NCI-H69 (cell line): ENCODE measurements at regions not wholly inside any gene's neighbourhood (a gene's known extent, or its start where the extent isn't known, plus 50 kb on each side); places are given as distances from the start of the nearest gene placed in this dataset.
"Not testable (repeated sequence)": the region's sequence is repeated elsewhere in the genome, so short reads cannot be mapped to it uniquely, and the experiment has no call there.

Source experiments
- DNase-seq: peaks from one replicate; lab custom pipeline; 2025; lab: John Stamatoyannopoulos, UW

GRCh38 chr20:11173916-11174315 lies 500.1 kb upstream of the JAG1 start:
- DNase-seq = no peak

- DNase-seq = no peak
Measured at GRCh38 chr20:11174861-11175260, 501.1 kb upstream of the JAG1 start.

GRCh38 chr20:11176431-11176830 lies 502.6 kb upstream of the JAG1 start:
- DNase-seq = no peak

- no peak for DNase-seq
Measured at GRCh38 chr20:11178946-11179654, 505.3 kb upstream of the JAG1 start.

- no peak for DNase-seq
Measured at GRCh38 chr20:11180186-11180585, 506.4 kb upstream of the JAG1 start.

- not testable (repeated sequence) for DNase-seq
Measured at GRCh38 chr20:11181129-11181528, 507.3 kb upstream of the JAG1 start.

GRCh38 chr20:11181966-11182365 lies 508.2 kb upstream of the JAG1 start:
- peak; percentile 10 for DNase-seq

- no peak for DNase-seq
Measured at GRCh38 chr20:11182720-11183119, 508.9 kb upstream of the JAG1 start.

GRCh38 chr20:11186301-11187008 lies 512.7 kb upstream of the JAG1 start:
- DNase-seq = no peak

GRCh38 chr20:11188843-11189603 lies 515.2 kb upstream of the JAG1 start:
- DNase-seq = peak; percentile 21

GRCh38 chr20:11190741-11191140 lies 516.9 kb upstream of the JAG1 start:
- no peak for DNase-seq

- no peak for DNase-seq
Measured at GRCh38 chr20:11192106-11192505, 518.3 kb upstream of the JAG1 start.

GRCh38 chr20:11193241-11193640 lies 519.4 kb upstream of the JAG1 start:
- DNase-seq = no peak

- no peak for DNase-seq
Measured at GRCh38 chr20:11195169-11195568, 521.4 kb upstream of the JAG1 start.

GRCh38 chr20:11195899-11196558 lies 522.2 kb upstream of the JAG1 start:
- no peak for DNase-seq

- no peak for DNase-seq
Measured at GRCh38 chr20:11197851-11198250, 524.1 kb upstream of the JAG1 start.

- no peak for DNase-seq
Measured at GRCh38 chr20:11200423-11200822, 526.6 kb upstream of the JAG1 start.

- peak; percentile 73 for DNase-seq
Measured at GRCh38 chr20:11204926-11205768, 531.3 kb upstream of the JAG1 start.

GRCh38 chr20:11205769-11206362 lies 532.1 kb upstream of the JAG1 start:
- DNase-seq = no peak

GRCh38 chr20:11207749-11208502 lies 534.1 kb upstream of the JAG1 start:
- DNase-seq = peak; percentile 18
